Umbilical cord (tissue), 1 donor: ENCODE measurements at regions not wholly inside any gene's neighbourhood (a gene's known extent, or its start where the extent isn't known, plus 50 kb on each side); places are given as distances from the start of the nearest gene placed in this dataset.
"Not testable (repeated sequence)": the region's sequence is repeated elsewhere in the genome, so short reads cannot be mapped to it uniquely, and the experiment has no call there.

ENCODE experiments used
- DNase-seq: peaks from one replicate; pipeline ENCODE4 v3.0.0-alpha.2; 2015; ENCODE audit warnings: low spot score

DNA sequence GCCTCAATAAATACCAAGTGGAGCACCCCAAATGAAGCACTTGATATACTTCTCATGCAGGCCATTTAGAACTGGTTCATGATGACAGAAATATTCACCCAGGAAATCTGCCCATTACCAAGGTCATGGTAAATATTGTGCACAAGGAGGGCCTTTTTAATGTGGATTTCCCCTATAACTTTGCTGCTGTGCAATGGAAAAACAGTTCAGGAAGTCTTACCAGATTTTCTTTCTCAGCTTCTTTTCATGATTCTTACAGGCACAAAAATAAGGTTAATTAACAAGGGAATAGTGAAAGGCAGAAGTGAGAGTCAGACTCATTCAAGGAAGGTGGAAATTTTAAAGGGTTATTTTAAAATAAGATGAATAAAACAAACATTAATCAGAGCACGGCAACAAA lies 904.3 kb upstream of the GRIA3 start:
- no peak for DNase-seq

DNA sequence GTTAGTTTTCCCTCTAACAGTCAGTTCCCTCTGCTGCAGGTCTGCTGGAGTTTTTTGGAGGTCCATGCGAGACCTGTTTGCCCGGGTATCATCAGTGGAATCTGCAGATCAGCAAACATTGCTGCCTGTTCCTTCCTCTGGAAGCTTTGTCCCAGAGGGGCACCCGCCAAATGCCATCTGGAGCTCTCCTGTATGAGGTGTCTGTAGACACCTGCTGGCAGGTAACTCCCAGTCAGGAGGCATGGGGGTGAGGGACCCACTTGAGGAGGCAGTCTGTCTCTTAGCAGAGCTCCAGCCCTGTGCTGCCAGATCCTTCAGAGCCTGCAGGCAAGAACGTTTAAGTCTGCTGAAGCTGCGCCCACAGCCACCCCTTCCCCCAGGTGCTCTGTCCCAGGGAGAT lies 884.3 kb upstream of the GRIA3 start:
- not testable (repeated sequence) for DNase-seq

- no peak for DNase-seq
These were observed 882.6 kb upstream of the GRIA3 start for GRCh38 chrX:122301491-122301890.

DNA sequence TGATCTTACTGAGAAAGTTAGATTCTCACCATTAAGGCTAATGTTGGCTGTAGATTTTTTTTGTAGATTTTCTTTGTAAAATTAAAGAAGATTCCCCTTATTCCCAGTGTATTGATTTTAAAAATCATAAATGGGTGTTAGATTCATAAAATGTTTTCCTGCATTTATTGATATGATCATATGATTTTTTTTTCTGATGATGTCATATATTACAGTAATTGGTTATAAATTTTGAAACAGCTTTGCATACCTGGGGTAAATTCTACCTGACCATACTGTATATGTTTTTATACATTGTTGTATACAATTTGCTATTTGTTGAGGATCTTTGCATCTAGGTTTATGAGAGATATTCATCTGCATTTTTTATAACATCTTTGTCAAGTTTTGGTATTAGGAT lies 880.3 kb upstream of the GRIA3 start:
- no peak for DNase-seq

GRCh38 chrX:122344816-122345215 lies 839.3 kb upstream of the GRIA3 start:
- DNase-seq = no peak

- no peak for DNase-seq
These were observed 820.8 kb upstream of the GRIA3 start for GRCh38 chrX:122363112-122363795.

DNA sequence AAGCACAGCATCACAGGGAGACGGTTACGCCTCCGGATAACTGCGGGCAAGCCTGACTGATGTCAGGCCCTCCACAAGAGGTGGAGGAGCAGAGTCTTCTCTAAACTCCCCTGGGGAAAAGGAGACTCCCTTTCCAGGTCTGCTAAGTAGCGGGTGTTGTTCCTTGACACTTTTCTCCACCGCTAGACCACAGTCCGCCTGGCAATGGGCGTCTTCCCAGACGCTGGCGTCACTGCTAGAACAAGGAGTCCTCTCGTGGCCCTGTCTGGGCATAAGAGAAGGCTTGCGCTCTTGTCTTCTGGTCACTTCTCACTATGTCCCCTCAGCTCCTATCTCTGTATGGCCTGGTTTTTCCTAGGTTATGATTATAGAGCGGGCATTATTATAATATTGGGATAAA lies 808.5 kb upstream of the GRIA3 start:
- DNase-seq = not testable (repeated sequence)

GRCh38 chrX:122389005-122389404 lies 795.1 kb upstream of the GRIA3 start:
- DNase-seq = no peak

- no peak for DNase-seq
These were observed 765.3 kb upstream of the GRIA3 start for GRCh38 chrX:122418758-122419157.

DNA sequence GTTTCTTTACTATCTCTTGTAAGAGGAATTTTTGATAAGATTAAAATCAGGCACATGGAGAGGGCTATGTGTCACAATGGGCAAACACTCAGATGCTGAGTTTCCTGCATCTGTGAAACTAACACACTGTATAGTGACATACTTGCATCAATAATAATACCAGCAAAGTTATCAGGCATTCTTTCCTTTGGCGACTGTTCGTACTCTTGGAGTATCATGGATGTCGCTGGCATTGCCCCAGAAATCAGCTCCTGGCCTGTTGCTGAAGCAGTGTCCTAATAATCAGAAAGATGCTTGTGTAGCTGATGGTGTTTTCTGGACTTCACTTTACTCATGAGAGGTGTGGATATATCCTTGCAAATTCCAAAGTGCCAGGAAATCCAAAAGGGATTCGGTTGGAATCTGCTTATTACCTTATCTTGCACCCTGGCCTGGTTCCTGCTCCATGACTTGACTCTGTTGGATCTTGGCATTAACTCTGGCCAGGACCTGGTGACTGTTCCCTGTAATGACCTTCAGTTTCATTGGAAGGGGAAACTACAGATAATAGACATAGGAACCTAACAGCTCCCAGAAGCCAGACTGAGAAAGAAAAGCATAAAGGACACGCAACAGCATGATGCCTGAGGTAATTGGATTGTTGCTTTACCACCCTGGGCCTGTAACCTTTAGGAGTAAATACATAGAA lies 762.5 kb upstream of the GRIA3 start:
- no peak for DNase-seq

- no peak for DNase-seq
These were observed 761.5 kb upstream of the GRIA3 start for GRCh38 chrX:122422547-122422946.

DNA sequence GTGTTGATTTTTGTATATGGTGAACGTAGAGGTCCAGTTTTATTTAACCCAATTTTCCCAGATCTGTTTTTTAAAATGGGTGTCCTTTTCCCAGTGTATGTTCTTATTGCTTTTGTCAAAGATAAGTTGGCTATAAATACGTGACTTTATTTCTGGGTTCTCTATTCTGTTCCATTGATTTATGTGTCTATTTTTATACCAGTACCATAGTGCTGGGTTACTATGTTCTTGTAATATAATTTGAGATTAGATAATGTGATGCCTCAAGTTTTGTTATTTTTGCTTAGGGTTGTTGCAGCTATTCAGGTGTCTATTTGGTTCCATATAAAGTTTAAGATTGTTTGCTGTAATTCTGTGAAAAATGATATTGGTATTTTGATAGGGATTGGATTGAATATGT lies 749.1 kb upstream of the GRIA3 start:
- no peak for DNase-seq

- no peak for DNase-seq
These were observed 744.2 kb upstream of the GRIA3 start for GRCh38 chrX:122439831-122440230.

DNA sequence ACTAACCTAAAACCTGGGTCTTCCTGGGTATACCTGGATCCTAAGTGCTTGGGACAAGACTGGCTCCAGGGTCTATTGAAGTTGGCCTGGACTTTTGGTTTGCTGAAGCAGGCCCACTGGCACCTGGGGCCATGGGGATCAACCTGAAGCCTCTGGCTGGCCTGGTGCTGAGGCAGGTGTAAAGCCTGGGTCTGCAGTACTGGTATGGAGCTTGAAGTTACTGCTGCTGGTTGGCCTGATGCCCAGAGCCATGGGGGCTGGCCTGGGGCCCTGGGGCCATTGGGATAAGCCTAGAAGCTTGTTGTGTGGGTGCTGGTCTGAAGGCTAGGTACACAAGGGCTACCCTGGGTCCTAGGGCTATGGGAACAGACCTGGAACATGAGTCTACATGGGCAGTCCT lies 743.2 kb upstream of the GRIA3 start:
- no peak for DNase-seq

- DNase-seq = no peak
These were observed 742.6 kb upstream of the GRIA3 start for GRCh38 chrX:122441451-122441850.

DNA sequence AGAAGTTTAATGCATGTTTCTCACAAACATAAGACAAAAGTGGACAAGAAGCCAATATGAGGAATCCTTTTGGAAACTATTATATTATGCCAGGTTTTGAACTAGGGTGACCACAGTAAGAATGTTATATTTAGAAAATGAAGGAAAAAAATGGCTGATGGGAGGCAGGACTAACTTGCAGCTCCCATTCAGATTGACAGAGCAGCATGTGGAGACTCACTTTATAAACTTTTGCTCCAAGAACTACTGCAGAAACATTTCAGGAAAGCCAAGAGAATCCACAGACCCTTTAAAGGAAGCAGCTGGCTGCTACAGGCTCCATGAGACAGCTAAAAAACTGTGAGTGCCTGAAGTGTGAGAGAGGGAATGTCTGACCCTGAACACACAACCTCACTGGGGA lies 738.6 kb upstream of the GRIA3 start:
- DNase-seq = peak; percentile 44

- DNase-seq = peak; percentile 2
These were observed 719.7 kb upstream of the GRIA3 start for GRCh38 chrX:122464341-122464740.

- no peak for DNase-seq
These were observed 708.8 kb upstream of the GRIA3 start for GRCh38 chrX:122475306-122475705.

DNA sequence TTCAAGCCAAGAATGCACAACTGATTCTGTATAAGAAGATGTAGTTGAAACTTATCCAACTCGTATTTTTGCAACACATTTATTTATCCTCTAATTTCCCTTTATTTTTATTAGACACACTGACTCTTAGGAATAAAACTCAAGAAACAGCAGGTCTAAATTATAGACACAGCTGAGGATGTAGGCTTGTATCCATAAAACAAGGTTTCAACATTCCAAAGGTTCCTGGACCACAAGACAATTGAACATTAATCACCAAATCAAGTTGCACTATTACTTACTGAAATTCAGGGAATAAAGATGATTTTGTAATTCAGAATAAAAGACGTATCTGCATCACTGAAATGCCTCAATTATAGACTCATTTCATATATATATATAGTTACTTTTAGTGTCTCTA lies 683.5 kb upstream of the GRIA3 start:
- no peak for DNase-seq

DNA sequence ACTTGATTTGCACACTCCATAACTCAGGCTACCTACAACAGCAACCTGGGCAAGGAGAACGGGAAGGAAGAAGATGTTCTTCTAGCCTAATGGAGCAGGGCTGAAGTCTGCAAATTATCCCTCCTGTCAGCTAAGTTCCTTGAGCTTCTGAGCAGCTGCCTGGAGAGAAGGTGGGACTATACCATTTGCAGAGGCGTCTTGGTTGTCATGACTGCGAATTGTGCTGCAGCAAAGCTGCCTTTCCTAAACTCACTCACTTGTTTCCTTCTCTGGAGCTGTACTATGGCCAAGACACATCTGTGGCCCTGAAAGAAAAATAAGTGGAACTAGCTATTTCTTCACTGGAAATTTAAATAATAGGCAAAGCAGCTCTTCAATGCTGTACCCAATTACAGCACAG lies 682.4 kb upstream of the GRIA3 start:
- DNase-seq = no peak

DNA sequence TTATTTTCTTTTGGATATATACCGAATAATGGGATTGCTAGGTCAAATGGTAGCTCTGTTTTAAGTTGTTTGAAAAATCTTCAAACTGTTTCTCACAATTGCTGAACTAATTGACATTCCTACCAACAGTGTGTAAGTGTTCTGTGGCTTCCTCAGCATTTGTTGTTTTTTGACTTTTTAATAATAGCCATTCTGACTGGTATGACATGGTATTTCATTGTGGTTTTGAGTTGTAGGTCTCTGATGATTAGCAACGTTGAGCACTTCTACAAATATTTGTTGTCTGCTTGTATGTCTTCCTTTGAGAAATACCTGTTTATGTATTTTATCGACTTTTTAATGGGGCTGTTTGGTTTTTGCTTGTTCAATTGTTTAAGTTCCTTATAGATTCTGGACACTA lies 680.1 kb upstream of the GRIA3 start:
- DNase-seq = no peak

DNA sequence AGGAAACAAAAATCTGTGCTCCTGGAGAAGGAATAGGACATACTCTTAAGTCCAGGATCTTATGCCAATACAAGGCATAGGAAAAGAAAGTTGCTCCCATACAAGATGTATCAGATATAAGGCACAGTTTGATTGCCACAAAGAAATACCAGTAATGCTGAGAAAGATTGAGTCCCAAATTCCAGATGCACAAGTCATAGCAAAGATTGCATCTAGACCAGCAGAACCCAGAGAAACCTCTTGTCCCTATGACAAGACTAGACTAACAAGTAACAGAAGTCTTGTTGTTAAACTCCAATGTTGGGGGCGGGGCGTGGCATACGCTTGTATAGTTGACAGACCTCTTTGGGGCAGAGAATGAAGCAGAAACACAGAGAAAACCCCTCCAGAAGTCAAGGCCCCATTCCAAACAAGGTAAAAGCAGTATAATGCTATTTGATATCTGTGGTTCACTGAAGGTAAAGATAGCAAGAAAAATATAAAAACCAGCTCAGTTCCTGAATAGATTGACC lies 671.5 kb upstream of the GRIA3 start:
- DNase-seq = no peak

GRCh38 chrX:122517786-122518185 lies 666.3 kb upstream of the GRIA3 start:
- no peak for DNase-seq
